Cardiac muscle cell (in vitro differentiated cells and primary cell): ENCODE measurements at regions not wholly inside any gene's neighbourhood (a gene's known extent, or its start where the extent isn't known, plus 50 kb on each side); places are given as distances from the start of the nearest gene placed in this dataset.

Source experiments
- DNase-seq, 2 donors: peaks; one replicate each; pipeline versions ENCODE4 v3.0.0 to v3.0.0-alpha.2; 2010 to 2017; ENCODE audit warnings: low read depth in 1 of 2, low spot score in 1 of 2
- H3K27ac ChIP-seq: fragments of 200-600 bp; sonication (generic); 2 replicates; pipeline ENCODE4 v1.5.1; 2016
- H3K27me3 ChIP-seq: fragments of 200-600 bp; sonication (generic); 2 replicates; pipeline ENCODE4 v1.6.0; 2016; ENCODE audit warnings: control low read depth
- H3K36me3 ChIP-seq: fragments of 200-600 bp; sonication (generic); 2 replicates; pipeline ENCODE4 v1.5.1; 2016; ENCODE audit warnings: control low read depth
- H3K4me1 ChIP-seq: fragments of 200-600 bp; sonication (generic); 2 replicates; pipeline ENCODE4 v1.8.1; 2017; ENCODE audit warnings: low read depth, mild to moderate bottlenecking, mixed run types
- H3K4me3 ChIP-seq: fragments of 200-600 bp; sonication (generic); 2 replicates; pipeline ENCODE4 v1.5.1; 2016; ENCODE audit warnings: mild to moderate bottlenecking
- H3K9me3 ChIP-seq: fragments of 200-600 bp; sonication (generic); 2 replicates; pipeline ENCODE4 v1.5.1; 2017; ENCODE audit warnings: low read depth, mild to moderate bottlenecking, control low read depth
- TF ChIP-seq, protein P1 (sequence below): IDR thresholded peaks from 2 replicates; pipeline ENCODE4 v1.5.1; 2012; ENCODE audit warnings: low read depth, mild to moderate bottlenecking, low read length

- Histone ChIP-seq H3K9me3 (no peaks in the 10 kb centered on the region), H3K4me1 (no peaks in the 10 kb centered on the region), H3K27ac (no peak overlapping the region), H3K27me3 (no peaks in the 10 kb centered on the region), H3K36me3 (no peaks in the 10 kb centered on the region), H3K4me3 (no peak overlapping the region)
- peak in 1 of 2 donors; percentile 12 for DNase-seq
- TF ChIP-seq, protein P1, sequence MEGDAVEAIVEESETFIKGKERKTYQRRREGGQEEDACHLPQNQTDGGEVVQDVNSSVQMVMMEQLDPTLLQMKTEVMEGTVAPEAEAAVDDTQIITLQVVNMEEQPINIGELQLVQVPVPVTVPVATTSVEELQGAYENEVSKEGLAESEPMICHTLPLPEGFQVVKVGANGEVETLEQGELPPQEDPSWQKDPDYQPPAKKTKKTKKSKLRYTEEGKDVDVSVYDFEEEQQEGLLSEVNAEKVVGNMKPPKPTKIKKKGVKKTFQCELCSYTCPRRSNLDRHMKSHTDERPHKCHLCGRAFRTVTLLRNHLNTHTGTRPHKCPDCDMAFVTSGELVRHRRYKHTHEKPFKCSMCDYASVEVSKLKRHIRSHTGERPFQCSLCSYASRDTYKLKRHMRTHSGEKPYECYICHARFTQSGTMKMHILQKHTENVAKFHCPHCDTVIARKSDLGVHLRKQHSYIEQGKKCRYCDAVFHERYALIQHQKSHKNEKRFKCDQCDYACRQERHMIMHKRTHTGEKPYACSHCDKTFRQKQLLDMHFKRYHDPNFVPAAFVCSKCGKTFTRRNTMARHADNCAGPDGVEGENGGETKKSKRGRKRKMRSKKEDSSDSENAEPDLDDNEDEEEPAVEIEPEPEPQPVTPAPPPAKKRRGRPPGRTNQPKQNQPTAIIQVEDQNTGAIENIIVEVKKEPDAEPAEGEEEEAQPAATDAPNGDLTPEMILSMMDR, result no peak
Measured at GRCh38 chr6:84912472-84913322, 148.3 kb upstream of the TBX18 start.

DNA sequence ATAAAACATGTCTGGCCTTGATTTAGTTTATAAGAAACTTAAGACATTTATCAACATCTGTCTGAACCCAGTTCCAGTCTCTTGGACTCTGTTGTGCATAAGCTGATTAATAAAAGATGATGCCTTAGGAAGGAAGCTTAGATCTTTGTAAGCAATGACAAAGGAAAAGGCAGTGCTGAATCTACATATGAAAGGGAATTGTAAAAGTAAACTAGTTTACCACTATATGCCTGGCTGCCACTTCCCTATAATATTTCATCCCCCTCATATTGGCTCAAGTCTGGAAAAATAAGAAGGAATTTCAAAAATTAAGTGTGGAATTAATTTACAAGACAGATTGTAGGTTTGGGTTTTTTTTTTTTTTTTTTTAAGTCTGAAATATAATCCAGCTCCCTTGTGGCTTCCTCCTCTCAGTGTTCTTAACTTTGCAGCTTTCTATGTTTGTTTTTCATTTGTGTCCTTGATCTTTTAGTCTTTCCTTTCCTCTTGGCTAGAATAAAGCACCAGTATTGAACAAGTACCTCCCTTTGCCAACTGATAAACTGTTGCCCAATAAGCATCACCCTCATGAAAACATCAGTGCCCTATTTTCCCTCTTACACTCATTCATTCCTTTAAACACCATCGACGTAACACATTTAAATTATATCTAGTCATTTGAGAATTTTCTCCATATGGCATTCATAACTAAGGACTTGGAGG lies 146.7 kb upstream of the TBX18 start:
- no peak for DNase-seq
- Histone ChIP-seq H3K27me3 (no peaks in the 10 kb centered on the region), H3K4me3 (no peak overlapping the region), H3K9me3 (no peaks in the 10 kb centered on the region), H3K27ac (no peak overlapping the region), H3K4me1 (no peaks in the 10 kb centered on the region), H3K36me3 (no peaks in the 10 kb centered on the region)
- TF ChIP-seq, protein P1, result no peak

DNA sequence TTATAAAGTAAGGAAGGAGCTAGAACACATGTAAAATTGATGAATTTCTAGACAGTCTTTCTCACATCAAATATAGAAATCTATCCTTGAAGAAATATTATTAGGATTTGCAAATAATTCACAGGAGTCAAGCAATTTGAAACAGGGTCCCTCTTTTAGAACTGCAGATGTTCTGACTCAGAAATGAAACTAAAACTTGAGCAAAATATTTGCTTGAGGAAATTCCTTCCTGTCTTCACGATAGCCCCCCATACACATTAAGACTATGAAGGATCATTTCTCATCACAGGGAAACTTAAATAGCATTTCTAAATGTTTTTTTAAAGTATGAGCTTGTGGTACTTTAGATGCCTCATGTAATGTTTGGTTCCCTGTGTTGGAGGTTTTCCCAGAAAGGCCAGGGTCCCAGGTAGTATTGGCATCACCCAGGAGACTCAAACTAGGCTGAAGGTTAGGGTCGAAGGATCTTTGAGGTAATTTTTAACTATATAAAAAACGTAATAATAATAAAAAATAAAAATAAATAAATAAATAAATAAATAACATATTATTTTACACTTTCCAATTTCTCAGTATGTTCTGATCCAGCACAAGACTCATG lies 144.0 kb upstream of the TBX18 start:
- no peak for DNase-seq
- TF ChIP-seq, protein P1, result no peak
- Histone ChIP-seq H3K27me3 (no peaks in the 10 kb centered on the region), H3K4me1 (no peaks in the 10 kb centered on the region), H3K4me3 (no peak overlapping the region), H3K36me3 (no peaks in the 10 kb centered on the region), H3K9me3 (no peaks in the 10 kb centered on the region), H3K27ac (no peak overlapping the region)

GRCh38 chr6:84906514-84906913 lies 142.1 kb upstream of the TBX18 start:
- TF ChIP-seq, protein P1, result no peak
- Histone ChIP-seq H3K27me3 (no peaks in the 10 kb centered on the region), H3K9me3 (no peaks in the 10 kb centered on the region), H3K4me1 (no peaks in the 10 kb centered on the region), H3K36me3 (no peaks in the 10 kb centered on the region), H3K27ac (no peak overlapping the region), H3K4me3 (no peak overlapping the region)
- DNase-seq, result no peak

DNA sequence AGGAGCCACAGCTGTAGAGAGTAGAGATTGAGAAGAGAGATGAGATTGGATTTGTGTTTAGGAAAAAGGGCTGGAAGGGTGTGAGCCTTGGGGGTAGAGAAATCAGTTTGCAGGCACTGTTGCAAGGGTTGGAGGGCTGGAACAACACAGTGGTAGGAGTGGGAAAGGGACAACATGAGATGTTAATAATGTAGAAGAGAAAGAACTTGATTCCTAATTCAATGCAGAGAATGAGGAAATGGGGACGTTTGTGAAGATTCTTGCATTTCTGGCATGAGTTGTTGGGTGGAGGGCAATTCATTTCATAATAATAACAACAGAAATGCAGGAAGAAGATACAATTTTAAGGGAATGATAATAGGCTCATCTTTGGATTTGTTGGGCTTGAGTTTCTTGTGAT lies 141.4 kb upstream of the TBX18 start:
- Histone ChIP-seq H3K4me3 (no peak overlapping the region), H3K27ac (no peak overlapping the region), H3K9me3 (no peaks in the 10 kb centered on the region), H3K4me1 (no peaks in the 10 kb centered on the region), H3K27me3 (no peaks in the 10 kb centered on the region), H3K36me3 (no peaks in the 10 kb centered on the region)
- DNase-seq, result no peak
- TF ChIP-seq, protein P1, result no peak
